Panc1 (cell line): ENCODE measurements at regions not wholly inside any gene's neighbourhood (a gene's known extent, or its start where the extent isn't known, plus 50 kb on each side); places are given as distances from the start of the nearest gene placed in this dataset.

Experiments used
- POLR2AphosphoS5 ChIP-seq: IDR thresholded peaks from 2 replicates; pipeline ENCODE4 v1.6.1; 2012; ENCODE audit warnings: mild to moderate bottlenecking, low read depth, low read length, moderate library complexity
- SIN3A ChIP-seq: IDR thresholded peaks from 2 replicates; pipeline ENCODE4 v1.6.1; 2012; ENCODE audit warnings: low read depth, mild to moderate bottlenecking, low read length, moderate library complexity, borderline replicate concordance; ENCODE audit not compliant: insufficient read depth
- TCF7L2 ChIP-seq: IDR thresholded peaks from 2 replicates; pipeline ENCODE4 v1.6.1; 2011; ENCODE audit warnings: mild to moderate bottlenecking, low read depth, low read length, inconsistent platforms
- TF ChIP-seq, protein P1 (sequence below): fragments of 450-650 bp; IDR thresholded peaks from 2 replicates; pipeline ENCODE4 v1.5.1; 2017; ENCODE audit warnings: mild to moderate bottlenecking

DNA sequence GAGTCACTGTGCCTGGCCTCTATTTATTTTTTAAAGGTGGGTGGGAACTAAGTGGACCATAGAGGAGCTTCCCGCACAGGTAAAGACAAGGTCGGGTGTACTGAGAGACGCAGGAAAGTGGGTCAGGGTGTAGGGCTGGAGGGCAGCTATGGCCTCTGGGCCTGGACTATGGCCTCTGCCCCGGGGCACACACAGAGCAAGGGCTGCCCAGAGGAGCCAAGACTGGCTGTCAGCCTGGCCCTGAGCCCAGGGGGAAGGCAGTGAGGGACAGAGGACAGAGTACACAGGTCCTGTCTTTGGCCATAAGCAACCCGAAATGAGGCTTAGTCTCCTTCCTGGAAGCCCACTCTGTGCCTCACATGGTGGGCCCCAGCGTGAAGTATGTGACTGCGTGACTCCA, 102.1 kb upstream of the PRB2 start:
- TF ChIP-seq SIN3A, result no peak
- TF ChIP-seq, protein P1, sequence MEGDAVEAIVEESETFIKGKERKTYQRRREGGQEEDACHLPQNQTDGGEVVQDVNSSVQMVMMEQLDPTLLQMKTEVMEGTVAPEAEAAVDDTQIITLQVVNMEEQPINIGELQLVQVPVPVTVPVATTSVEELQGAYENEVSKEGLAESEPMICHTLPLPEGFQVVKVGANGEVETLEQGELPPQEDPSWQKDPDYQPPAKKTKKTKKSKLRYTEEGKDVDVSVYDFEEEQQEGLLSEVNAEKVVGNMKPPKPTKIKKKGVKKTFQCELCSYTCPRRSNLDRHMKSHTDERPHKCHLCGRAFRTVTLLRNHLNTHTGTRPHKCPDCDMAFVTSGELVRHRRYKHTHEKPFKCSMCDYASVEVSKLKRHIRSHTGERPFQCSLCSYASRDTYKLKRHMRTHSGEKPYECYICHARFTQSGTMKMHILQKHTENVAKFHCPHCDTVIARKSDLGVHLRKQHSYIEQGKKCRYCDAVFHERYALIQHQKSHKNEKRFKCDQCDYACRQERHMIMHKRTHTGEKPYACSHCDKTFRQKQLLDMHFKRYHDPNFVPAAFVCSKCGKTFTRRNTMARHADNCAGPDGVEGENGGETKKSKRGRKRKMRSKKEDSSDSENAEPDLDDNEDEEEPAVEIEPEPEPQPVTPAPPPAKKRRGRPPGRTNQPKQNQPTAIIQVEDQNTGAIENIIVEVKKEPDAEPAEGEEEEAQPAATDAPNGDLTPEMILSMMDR, result no peak
- TF ChIP-seq POLR2AphosphoS5, result no peak
- TF ChIP-seq TCF7L2, result no peak
